G401 (cell line): ENCODE measurements at regions not wholly inside any gene's neighbourhood (a gene's known extent, or its start where the extent isn't known, plus 50 kb on each side); places are given as distances from the start of the nearest gene placed in this dataset.
"Not testable (repeated sequence)": the region's sequence is repeated elsewhere in the genome, so short reads cannot be mapped to it uniquely, and the experiment has no call there.

Experiments
- DNase-seq: peaks from one replicate; pipeline ENCODE4 v3.0.0-alpha.2; 2015; ENCODE audit warnings: low spot score
- in situ Hi-C: cut with HindIII; loops from 2 replicates; pipeline ENCODE4 v1.10.0; 2016; ENCODE audit warnings: low sequenced_read_pairs, mixed read lengths

- no peak for DNase-seq
- in situ Hi-C loops: no loop called here
Measured at GRCh38 chr4:79756140-79756895, 316.7 kb downstream of the ANTXR2 start.

- in situ Hi-C loops: no loop called here
Measured at GRCh38 chr4:79748835-79749234, 324.2 kb downstream of the ANTXR2 start.

GRCh38 chr4:79747252-79747651 lies 325.8 kb downstream of the ANTXR2 start:
- DNase-seq: no peak
- in situ Hi-C loops: no loop called here

More at GRCh38 chr4:79748835-79749234, 324.2 kb downstream of the ANTXR2 start:
- DNase-seq: no peak

GRCh38 chr4:79743014-79743413 lies 330.0 kb downstream of the ANTXR2 start:
- DNase-seq: no peak
- in situ Hi-C loops: no loop called here

- no peak for DNase-seq
- in situ Hi-C loops: no loop called here
Measured at GRCh38 chr4:79739912-79740311, 331.9 kb upstream of the GK2 start.

- DNase-seq: no peak
- in situ Hi-C loops: no loop called here
Measured at GRCh38 chr4:79723507-79723906, 315.5 kb upstream of the GK2 start.

GRCh38 chr4:79700356-79700755 lies 292.3 kb upstream of the GK2 start:
- no peak for DNase-seq
- in situ Hi-C loops: no loop called here

GRCh38 chr4:79697444-79697843 lies 289.4 kb upstream of the GK2 start:
- DNase-seq: no peak
- in situ Hi-C loops: no loop called here

- DNase-seq, in situ Hi-C loops: not testable (repeated sequence)
Measured at GRCh38 chr4:79696534-79696933, 288.5 kb upstream of the GK2 start.

GRCh38 chr4:79695848-79696247 lies 287.8 kb upstream of the GK2 start:
- in situ Hi-C loops: no loop called here
- no peak for DNase-seq

GRCh38 chr4:79689740-79690139 lies 281.7 kb upstream of the GK2 start:
- in situ Hi-C loops: no loop called here
- DNase-seq: no peak

GRCh38 chr4:79688691-79689090 lies 280.7 kb upstream of the GK2 start:
- peak; percentile 7 for DNase-seq
- in situ Hi-C loops: no loop called here

- DNase-seq: no peak
- in situ Hi-C loops: no loop called here
Measured at GRCh38 chr4:79687006-79687405, 279.0 kb upstream of the GK2 start.

- in situ Hi-C loops: no loop called here
- DNase-seq: no peak
Measured at GRCh38 chr4:79685542-79685941, 277.5 kb upstream of the GK2 start.

GRCh38 chr4:79684516-79684915 lies 276.5 kb upstream of the GK2 start:
- DNase-seq: no peak
- in situ Hi-C loops: no loop called here

- in situ Hi-C loops: no loop called here
- DNase-seq: peak; percentile 19
Measured at GRCh38 chr4:79682801-79683530, 274.9 kb upstream of the GK2 start.

GRCh38 chr4:79682161-79682560 lies 274.1 kb upstream of the GK2 start:
- no peak for DNase-seq
- in situ Hi-C loops: no loop called here

GRCh38 chr4:79679859-79680258 lies 271.8 kb upstream of the GK2 start:
- no peak for DNase-seq
- in situ Hi-C loops: no loop called here

GRCh38 chr4:79678472-79679202 lies 270.6 kb upstream of the GK2 start:
- in situ Hi-C loops: no loop called here
- no peak for DNase-seq

- in situ Hi-C loops: no loop called here
- no peak for DNase-seq
Measured at GRCh38 chr4:79676705-79677104, 268.7 kb upstream of the GK2 start.
